Superior temporal gyrus (tissue), 1 donor: ENCODE measurements at regions not wholly inside any gene's neighbourhood (a gene's known extent, or its start where the extent isn't known, plus 50 kb on each side); places are given as distances from the start of the nearest gene placed in this dataset.

Source experiments
- DNase-seq: peaks from one replicate; pipeline ENCODE4 v3.0.0-alpha.2; 2016; ENCODE audit errors: extremely low spot score

DNA sequence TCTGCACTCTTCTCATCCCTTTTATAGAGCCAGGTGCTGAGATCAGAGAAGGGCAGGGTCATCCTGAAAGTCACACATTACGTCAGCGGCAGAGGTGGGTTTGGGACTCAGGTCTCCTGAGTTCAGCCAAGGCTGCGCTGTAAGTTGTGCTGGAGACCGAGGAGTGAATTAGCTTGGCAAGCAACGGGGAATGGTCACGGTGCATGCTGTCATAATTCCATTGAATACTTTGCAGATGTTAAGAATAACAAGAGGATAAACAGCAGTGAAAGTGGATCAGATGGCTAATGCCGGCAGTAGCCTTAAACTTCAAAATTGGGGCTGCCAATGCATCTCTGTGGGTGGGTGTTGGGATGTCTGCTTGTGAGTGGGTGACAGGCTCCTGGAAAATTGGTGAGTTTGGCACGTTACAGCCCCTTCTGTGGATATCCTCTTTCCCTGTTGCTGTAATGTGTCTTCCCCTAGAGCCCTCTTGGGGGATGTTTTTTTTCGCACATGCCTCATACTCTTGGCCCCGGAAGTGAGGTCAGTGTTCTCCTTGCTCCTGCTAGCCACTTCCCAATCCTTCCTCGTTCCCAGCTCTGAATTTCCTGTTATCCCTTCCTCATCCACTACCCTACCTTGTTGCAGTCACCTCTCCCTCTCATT is 287.1 kb upstream of the SRRM4 start:
- DNase-seq: no peak

DNA sequence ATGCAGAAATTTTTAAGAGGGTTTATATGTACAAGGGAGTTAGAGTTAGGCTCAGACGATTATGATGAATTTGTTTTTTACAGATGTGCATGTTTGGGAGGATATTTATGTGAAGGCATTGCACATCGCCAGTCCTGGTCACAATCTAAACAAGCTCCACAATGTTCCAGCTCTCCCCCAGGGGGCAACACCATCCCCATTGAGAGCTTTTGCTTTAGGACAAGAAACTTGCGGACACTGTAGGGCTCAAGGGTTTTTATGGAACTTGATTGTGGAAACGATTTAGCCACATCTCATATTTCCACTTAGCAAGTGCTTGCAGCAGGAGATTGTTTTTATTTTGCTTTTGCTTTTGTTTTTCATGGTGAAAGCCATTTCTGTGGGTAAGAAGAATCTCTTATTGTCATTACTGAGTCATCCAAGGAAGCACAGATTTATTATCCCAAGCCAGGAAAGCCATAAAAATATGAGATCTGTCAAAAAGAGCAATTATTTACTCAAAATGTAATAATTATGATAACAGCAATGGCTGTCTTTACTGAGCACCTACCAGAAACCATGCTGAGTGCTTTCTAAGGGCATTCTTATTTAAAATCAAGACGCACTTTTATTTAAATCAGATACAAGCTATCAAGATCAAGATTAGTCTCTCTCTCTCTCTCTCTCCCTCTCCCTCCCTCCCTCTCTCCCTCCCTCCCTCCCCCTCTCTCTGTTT is 276.7 kb upstream of the SRRM4 start:
- DNase-seq: peak; percentile 14

DNA sequence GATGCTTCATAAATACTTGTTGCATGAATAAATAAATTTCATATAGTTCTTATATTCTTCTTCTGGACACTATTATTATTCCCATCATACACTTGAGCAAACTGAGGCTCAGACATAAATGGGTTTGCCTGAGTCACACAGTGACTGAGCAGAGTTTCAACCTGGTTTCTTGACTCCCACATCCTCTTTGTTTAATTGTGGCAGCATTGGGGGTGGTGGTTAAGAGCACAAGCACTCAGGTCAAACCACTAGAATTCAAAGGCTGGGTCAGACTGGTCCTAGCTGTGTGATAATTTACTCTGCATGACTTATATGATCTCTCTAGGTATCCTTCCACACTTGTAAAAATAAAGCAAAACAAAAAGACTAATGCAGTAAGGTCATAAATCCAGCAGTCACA is 274.9 kb upstream of the SRRM4 start:
- DNase-seq: no peak

DNA sequence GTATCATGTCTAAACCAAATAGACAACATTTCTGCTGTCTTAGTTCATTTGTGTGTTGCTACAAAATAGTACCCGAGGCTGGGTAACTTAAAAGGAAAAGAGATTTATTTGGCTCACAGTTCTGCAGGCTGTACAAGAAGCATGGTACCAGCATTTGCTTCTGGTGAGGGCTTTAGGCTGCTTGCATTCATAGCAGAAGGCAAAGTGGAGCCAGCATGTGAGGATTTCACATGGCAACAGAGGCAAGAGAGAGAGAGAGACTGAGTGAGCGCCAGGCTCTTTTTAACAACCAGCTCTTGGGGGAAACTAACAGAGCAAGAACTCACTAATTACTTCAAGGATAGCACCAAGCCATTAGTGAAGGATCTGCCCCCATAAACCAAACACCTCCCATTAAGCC is 271.4 kb upstream of the SRRM4 start:
- DNase-seq: no peak

DNA sequence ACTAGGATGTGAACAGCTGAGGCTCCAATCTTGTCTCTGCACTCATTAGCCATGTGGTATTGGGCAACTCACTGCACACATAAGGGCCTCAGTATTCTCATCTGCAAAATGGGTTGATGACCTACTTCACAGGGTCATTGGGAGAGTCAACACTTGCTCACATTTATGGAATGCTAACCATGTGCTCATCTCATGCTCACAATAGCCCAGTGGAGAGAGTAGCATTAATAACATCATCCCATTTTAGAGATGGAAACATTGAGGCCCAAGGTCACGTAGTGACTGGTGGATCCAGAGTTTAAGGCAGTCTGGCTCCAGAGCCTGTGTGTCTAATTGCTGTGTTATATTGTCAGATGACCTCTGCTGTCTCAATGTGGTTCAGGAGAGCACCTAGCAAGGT is 270.2 kb upstream of the SRRM4 start:
- no peak for DNase-seq

DNA sequence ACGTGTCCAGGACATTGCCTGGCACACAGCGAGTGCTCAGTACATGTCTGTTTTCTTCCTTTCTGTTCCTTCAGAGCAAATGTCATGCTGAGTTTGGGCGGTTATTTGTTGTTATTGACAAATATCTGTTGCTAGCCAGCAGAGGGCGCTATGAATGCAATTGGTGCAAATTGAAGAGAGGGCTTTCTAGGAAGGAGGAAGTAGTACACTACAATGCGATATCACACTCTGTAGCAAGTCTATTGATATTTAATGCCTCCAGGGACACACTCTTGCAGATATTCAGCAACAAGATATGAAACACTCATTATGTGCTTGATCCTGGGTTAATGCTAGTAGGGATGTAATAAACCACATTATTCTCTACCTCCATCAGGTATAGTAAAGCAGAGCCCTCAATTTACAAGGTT is 267.3 kb upstream of the SRRM4 start:
- DNase-seq: peak; percentile 76

DNA sequence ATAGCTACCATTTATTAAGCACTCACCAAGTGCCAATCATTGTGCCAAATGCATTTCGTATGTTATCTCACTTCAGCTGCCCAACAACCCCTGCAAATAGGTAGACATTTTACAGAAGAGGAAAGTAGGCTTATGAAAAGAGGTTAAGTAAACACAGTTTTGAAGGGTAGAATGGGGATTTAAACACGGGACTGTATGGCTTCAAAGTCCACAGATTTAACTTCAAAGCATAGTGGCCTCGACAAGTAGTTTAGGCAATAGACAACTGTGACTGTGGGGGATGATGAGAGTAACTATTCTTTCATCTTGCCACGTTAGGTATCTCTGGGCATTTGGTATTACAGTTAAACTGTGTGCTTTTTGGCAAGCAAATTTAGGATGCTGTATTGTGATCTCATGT is 266.8 kb upstream of the SRRM4 start:
- no peak for DNase-seq

DNA sequence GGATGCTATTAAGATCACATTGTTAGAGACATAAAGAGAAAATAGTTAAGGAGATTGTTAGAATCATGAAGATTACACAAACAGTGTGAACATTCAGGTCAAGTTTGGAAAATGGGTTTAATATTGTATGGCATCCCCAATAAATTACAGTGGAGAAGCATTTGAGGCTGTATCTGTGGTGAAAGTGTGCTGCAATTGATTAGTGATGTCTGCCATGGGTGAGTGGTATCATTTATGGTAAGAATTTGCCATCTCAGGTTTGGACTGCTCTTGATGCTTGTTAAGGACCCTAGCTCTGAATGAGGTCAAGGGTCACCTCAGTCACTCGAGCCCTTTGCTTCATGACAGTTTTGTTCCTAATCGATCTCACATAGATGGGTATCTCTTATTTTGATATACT is 265.7 kb upstream of the SRRM4 start:
- DNase-seq: no peak

DNA sequence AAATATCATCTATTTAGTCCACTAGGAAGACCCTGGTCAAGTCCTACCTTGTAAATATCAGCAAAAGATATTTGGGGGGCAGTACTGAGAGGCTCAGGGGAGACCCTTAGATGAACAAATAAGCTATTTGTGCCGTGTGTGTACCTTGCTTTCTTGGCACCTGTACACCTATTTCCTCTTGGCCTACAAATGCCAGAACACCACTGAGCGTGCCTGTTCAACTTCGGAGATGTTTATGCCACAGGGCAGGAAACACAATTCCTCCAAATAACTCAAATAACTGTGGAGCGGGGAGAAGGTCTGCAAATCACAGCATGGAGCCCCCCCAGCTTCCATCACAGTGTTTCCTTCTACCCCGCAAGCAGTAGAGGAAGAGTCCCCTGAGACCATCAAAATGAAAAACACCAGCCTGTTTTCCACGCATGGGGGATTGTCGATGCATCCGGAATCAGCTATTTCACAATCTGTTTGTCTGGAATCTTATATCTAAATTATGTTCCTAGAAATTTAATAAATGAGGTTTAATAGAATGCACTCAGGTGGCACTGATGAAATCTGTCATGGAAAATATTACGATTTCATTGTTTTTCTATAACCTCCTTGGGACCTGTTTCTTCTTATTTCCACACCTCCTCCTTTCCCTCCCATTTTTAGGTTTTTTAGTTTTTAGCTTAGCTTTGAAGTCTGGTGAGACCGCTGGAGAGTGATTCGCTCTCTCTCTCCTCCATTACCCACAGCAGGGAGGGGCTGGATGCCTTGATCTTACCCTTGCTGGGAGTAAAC is 254.0 kb upstream of the SRRM4 start:
- no peak for DNase-seq

DNA sequence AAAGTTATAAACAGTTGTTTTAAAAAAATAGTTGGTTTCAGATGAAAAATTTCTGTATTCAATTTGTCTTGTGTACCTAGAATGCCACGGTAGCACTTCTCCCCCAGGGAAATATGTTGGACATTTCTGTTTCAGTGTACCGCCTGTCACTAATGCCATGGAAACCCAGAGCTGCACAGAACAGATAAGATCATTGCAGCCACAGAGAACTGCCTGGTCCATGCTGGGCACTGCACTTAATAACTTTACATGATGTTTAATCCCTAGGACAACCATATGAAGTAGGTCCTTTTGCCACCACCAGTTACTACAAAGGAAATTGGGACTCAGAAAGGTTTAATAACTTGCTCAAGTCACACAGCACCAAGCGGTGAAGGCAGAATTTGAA is 253.4 kb upstream of the SRRM4 start:
- no peak for DNase-seq

DNA sequence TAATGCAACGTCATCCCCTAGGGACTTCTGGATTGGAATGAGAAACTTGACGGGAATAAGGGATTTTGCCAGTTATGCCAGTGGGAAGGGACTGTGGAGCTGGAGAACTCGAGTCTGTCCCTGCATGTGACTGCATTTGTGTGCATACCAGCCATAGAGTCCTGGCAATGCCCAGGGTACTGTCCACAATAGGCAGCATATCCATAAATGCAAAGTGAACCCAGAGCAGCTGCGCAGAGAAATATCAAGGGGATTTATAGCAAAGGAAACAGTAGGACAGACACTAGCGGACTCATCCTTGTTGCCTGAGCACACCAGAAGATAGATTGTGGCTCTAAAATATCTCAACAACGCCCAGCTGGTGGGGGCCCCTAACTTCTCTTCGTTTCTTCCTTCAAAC is 247.1 kb upstream of the SRRM4 start:
- no peak for DNase-seq

DNA sequence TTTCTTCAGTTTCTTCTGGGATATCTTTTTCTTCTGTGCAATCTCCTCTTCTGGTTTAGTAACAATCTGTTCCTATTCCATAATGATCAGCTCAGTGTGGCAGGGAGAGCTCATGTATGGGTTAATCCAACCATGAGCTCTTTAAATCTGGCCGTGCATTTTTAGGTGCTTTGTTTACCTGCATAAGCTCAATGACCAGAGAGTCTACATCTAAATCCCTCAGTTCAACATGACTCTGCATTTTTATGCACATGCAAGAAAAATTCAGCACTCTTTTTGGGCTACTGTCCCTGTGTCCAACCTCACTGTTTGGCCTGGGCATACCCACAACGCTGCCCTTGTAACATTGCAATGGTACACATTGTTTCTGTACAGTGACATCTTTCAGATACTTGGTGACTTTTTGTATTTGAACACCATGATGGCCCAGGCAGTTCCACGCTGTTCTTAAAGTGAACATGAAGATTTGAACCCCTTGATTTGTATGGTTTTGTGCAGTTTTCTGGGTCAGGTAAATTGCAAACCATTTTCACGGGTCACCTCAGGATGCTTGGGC is 243.3 kb upstream of the SRRM4 start:
- DNase-seq: no peak

DNA sequence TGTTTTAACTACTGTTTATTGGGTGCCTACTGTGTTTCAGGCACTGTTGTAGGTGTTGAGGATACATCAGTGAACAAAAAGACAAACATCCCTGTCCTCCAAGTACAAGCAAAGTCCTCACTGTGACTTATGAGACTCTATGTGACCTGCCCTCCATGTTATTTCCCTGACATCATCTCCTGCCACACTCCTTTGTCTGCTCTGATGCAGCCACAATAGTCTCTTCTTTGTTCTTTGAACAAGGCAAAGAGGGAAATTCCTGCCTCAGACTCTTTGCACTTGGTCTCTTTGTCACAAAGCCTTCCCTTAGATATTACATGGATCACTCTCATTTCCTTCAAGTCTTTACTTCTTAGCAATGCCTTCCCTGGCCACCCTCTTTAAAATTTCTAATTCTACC is 240.1 kb upstream of the SRRM4 start:
- peak; percentile 77 for DNase-seq

DNA sequence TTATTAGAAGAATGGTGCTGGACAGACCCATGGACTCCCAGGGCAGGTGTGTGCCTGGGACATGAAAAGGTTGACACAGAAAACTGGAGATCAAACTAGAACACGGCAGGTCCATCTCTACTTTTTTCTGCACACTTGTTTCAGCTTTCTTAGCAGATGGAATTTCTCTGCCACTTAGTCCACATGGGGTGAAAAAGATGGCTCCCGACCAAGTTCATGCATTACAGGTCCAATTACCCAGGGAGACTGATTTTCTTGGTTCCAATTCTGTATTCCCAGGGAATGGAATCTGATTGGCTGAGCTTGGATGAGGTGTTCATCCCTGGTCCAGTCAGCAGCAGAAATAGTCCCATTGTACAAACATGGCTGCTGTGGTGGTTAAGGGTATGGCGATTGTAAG is 238.9 kb upstream of the SRRM4 start:
- DNase-seq: no peak

DNA sequence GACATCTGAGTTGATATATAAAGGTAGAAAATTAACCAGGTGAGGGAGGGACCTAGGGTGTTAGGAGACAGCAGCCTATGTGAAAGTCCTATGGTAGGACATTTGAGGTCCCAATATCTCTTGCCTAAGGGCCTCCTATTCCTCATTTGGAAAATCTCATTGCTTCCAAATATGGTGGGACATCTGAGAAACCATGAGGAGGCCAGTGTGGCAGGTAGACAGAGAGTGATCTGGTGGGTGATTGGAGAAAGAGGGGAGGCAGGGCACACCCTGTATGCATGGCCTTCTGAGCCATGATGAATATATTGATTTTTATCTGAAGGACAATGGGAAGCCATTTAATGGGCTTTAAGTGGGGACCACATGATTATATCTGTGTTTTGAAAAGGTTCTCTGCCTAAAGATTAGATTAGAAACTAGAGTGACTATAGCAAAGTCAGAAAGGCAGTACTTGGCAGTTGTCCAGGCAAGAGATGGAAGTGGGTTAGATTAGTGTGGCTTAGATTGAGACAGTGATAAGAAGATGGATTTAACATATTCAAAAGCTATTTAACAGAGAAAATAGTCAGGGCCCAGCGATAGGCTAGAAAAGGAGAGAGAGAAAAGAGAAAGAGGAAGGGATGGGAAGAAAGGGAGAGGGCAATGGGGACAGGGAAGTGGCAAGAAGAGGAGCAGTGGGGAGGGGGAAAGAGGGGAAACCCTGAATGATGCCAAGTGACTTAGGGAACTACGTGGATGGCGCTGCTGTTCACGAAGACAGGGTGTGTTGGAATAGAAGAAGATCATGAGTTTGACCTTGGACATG is 237.2 kb upstream of the SRRM4 start:
- DNase-seq: no peak

DNA sequence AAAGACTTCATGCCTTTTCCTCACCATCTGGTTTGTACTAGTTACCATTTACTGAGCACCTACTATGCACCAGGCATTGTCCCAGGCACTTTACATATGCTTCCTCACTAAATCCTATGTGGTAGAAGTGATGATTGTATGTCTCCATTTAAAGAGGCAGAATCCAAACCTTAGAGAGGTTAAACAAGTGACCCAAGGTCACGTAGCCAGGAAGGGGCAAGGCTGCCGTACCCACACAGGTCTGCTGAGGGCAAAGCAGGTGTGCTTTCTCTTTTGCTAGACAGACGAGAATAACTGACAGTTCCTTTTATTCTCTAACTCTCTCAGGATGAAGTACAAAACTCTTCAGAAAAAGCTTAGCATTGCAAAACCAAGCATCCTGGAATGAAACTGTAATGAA is 235.2 kb upstream of the SRRM4 start:
- DNase-seq: no peak

DNA sequence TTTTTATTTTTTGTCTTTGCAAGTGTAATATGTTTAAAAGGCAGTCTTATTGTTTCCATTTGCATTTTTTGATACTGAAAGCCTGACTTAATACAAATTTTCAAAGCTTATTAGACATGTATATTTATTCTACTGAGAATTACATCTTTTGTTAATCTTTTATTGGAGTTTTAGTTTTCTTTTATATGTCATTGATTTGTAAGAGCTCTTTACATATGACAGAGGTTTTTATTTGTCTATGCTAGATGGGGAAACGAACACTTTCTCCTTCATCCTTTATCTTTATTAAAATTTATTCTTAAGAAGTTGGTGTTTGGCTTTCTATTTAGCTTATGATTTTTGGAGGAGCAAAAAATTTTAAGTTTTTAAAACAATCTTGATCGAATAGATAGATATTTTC is 234.4 kb upstream of the SRRM4 start:
- no peak for DNase-seq

DNA sequence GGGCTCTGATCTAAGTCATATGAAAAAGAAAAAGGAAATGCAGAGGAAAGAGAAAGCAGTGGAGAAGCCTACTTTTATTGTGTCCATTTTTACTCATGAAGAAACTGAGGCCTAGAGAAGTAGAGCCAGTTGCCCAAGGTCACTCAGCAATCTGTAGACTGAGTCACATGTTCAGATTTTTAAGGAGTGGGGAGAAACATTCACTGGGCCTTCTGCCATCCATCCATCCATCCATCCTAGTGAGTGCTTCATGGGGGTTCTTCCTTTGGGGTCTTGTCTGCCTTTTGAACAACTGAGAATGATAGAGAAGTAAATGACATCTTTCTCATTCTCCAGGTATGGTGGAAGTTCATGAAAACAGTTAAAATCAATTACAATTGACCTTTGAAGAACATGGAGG is 233.6 kb upstream of the SRRM4 start:
- DNase-seq: no peak

DNA sequence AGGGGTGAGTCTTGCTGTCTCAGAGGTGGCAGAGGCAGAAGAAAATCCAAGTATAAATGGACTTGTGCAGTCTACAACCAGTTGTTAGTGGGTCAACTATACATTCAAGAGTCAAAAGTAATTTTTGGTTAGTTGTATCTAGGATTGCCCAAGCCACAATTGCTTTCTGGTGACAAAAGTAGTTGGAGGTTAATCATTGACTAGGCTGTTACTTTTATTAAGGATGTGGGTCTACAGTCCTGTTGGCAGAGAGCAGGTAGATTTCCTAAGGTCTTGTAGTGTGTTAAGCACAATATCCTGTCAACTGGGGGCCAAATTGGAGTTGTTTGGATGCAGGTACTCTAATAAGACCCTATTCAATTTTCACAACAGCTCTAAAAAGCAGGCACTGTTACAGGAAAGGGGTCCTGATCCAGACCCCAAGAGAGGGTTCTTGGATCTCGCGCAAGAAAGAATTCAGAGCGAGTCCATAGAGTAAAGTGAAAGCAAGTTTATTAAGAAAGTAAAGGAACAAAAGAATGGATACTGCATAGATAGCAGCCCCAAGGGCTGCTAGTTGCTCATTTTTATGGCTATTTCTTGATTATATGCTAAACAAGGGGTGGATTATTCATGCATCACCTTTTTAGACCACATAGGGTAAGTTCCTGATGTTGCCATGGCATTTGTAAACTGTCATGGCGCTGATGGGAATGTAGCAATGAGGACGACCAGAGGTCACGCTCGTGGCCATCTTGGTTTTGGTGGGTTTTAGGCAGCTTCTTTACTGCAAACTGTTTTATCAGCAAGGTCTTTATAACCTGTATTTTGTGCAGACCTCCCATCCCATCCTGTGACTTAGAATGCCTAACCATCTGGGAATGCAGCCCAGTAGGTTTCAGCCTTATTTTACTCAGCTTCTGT is 232.6 kb upstream of the SRRM4 start:
- no peak for DNase-seq

DNA sequence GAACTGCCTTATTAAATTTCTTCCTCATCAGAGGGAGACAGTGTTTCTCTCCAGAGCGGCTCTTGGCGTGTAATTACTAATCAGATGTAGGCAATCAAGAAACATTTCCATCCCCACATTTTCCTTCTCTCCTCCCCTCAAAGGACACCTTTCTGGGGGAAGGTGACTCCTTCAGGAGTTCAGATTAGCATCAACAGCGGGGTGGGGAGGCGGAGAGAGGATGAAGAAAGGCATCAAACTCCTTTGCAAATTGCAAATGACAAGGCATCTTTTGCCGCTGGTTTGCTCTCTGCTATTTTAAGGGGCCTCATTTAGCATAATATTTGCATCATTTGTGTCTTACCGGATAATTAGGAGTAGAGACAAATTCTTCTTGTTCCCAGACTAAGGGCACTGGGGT is 231.7 kb upstream of the SRRM4 start:
- DNase-seq: no peak

DNA sequence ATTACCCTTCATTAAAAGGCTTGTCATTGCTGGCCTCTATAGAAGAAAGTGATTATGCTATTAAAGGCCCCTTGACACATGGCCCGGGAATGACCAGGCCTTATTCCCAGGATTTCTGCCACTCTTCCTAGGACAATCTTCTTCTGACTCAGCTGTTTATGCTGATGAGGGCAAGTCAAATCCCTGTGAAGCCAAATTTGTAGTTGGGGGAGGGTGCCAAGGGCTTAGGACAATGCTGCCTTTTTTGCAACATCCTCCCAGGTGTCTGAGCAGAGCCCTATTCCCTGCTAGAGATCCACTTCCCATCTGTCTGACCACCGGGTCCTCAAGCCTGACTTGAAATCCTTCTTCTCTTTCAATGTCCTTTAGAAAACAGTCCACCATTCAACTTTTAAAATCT is 230.7 kb upstream of the SRRM4 start:
- no peak for DNase-seq
